ENCODE measurements at regions not wholly inside any gene's neighbourhood (a gene's known extent, or its start where the extent isn't known, plus 50 kb on each side); places are given as distances from the start of the nearest gene placed in this dataset.
"Not testable (repeated sequence)": the region's sequence is repeated elsewhere in the genome, so short reads cannot be mapped to it uniquely, and the experiment has no call there.

DNA sequence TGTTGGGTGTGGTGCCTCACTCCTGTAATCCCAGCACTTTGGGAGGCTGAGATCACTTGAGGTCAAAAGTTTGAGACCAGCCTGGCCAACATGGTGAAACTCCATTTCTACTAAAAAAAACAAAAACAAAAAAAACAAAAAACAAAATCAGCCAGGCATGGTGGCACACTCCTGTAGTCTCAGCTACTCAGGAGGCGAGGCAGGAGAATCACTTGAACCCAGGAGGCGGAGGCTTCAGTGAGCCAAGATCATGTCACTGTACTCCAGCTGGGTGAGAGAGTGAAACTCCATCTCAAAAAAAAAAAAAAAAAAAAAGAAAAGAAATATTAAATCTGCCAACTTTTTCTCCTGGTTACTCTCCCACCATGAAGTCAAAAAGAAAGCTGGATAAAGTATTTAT, 107.5 kb upstream of the SYNCRIP start:
- TF ChIP-seq CTCF, POLR2A, POLR2AphosphoS5 (IDR thresholded peaks at IDR 0.05): not testable (repeated sequence)

All from prostate gland (tissue), 2 donors.